GM04503 (cell line): ENCODE measurements at regions not wholly inside any gene's neighbourhood (a gene's known extent, or its start where the extent isn't known, plus 50 kb on each side); places are given as distances from the start of the nearest gene placed in this dataset.

Experiments
- DNase-seq: peaks from one replicate; pipeline ENCODE4 v3.0.0-alpha.2; 2012; ENCODE audit warnings: low read depth

- DNase-seq = no peak
These were observed 86.5 kb downstream of the MTRR start for GRCh38 chr5:7955476-7955875.

- DNase-seq = no peak
These were observed 88.4 kb downstream of the MTRR start for GRCh38 chr5:7957329-7957728.

DNA sequence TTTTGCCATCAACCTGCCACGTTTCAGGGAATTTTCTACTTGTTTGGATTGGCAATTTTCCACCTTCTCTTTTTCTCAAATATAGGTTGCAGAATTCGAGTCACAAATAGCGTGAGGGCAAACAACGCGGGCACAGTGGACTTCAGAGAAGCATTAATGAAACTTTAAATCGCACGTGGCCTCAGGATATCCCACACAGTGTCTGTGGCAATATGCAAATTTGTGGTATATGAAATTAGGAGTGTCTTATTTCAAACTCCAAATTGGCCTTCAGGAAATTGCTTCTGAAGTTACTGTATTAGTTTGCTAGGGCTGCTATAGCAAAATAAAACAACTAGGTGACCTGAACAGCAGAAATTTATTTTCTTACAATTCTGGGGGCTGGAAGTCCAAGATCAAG lies 91.2 kb downstream of the MTRR start:
- DNase-seq = no peak

GRCh38 chr5:7961540-7961939 lies 92.6 kb downstream of the MTRR start:
- no peak for DNase-seq

- DNase-seq = no peak
These were observed 101.9 kb downstream of the MTRR start for GRCh38 chr5:7970816-7971215.

DNA sequence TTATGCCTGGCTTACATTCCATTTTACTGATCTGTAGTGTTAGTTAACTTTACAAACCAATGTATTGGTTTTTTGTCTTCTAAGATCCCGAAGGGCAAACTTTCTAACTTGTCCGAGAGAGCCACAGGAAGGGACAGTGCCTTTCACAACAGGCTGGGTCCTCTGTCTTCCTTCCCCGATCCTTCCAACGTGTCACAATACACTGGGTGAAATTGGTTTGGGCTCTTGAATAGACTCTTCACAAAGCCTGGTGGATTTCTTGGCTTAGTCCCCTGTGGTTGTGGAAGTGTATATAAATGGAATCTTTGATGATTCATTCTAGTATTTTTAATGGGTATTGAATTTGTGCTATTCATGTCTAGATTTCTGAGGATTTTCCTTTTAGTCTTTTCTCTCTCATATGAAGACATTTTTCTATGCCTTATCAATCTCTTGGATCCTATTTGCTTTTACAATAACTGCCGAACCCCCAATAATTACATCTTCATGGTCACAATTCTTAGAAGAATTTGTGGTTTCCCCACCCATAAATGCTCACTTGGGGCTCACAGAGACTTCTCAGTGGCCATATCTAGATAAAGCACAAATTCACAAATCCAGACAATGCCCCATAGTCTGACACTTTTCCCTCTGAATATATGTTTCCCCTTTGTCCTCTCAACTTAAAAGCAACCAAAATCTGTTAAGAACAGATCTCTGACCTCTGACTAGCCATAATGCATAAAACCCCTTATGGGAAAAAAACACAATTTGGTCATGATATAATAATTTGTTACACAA lies 107.7 kb downstream of the MTRR start:
- no peak for DNase-seq

GRCh38 chr5:7978114-7978513 lies 109.2 kb downstream of the MTRR start:
- DNase-seq = no peak

DNA sequence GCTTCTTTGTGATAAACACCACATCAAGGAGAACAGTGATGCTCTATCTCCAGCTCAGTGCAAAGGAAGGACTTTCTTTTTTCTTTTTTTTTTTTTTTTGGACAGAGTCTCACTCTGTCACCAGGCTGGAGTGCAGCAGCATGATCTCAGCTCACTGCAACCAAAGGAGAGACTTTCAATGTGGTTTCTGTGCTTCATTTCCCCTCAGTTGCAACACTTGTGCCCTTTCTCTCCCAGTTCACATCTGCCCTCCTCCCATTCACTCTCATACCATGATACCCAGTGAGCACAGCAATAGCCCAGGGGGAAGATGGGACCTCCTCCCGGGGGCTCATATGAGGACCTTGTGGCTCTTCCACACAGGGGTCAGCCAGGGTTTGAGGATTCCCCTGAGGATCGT lies 110.0 kb downstream of the MTRR start:
- no peak for DNase-seq

GRCh38 chr5:7980881-7981280 lies 111.9 kb downstream of the MTRR start:
- DNase-seq = no peak

GRCh38 chr5:7983433-7983832 lies 114.5 kb downstream of the MTRR start:
- no peak for DNase-seq

DNA sequence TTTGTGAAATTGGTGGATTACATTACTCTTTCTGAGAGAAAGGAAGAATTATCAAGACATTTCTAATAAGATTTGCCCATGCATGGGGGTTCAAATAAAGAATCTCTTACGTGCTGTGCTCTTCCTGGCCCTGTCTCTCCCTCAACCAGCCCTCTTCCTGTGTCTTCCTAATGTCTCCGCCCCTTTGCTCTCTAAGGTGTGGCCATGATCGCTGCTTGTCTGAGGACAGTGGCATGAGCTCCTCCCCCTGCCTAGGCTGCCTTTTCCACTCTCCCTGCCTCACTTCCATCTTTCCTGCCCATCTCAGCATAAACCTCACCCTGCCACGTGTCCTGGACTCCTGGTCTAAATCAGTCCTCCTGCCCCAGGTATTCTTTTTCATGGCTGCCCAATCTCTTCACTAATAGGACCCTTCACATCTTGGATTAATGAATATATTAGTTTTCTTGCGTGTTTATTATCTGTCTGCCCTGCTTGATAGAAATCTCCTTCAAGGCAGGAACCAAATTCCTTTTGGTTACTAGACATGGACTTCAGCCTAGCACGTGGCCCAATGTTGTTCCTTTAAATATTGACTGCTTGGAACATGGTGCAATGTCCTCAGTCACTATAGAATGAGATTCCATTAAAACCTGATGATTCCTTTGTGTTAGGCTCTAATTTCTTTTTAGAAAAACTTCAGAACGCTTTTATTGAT lies 122.3 kb downstream of the MTRR start:
- DNase-seq = no peak

- DNase-seq = no peak
These were observed 126.8 kb downstream of the MTRR start for GRCh38 chr5:7995688-7996294.

GRCh38 chr5:8005416-8005815 lies 136.5 kb downstream of the MTRR start:
- no peak for DNase-seq

DNA sequence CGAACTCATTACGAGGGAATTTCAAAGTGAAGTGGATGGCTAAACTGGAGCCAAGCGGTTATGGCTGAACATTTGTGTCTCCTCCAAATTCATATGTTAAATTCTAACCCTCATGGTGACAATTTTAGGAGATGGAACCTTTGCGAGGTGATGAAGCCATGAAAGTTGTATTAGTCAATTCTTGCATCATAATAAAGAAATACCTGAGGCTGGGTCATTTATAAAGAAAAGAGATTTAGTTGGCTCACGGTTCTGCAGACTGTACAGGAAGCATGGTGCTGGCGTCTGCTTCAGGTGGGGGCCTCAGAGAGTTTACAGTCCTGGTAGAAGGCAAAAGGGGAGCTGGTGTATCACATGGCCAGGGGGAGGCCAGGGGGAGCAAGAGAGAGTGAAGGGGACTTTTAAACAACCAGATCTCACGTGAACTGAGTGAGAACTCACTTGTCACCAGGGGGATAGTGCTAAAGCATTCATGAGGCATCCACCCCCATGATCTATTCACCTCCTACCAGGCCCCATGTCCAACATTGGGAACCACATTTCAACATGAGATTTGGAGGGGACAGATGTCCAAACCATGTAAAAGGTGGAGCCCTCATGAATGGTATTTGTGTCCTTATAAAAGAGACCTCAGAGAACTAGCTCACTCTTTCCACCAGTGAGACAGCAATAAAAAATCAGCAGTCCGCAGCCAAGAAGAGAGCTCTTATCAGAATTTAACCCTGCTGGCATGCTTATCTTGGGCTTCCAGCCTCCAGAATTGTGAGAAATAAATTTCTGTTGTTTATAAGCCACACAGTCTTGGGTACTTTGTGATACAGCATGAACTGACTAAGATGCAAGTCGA lies 143.4 kb downstream of the MTRR start:
- no peak for DNase-seq

GRCh38 chr5:8013948-8014710 lies 145.2 kb downstream of the MTRR start:
- DNase-seq = no peak

GRCh38 chr5:8019719-8020218 lies 150.8 kb downstream of the MTRR start:
- no peak for DNase-seq

GRCh38 chr5:8020861-8021514 lies 152.0 kb downstream of the MTRR start:
- DNase-seq = no peak

- DNase-seq = no peak
These were observed 159.3 kb downstream of the MTRR start for GRCh38 chr5:8028243-8028642.

GRCh38 chr5:8033261-8033660 lies 164.3 kb downstream of the MTRR start:
- no peak for DNase-seq

DNA sequence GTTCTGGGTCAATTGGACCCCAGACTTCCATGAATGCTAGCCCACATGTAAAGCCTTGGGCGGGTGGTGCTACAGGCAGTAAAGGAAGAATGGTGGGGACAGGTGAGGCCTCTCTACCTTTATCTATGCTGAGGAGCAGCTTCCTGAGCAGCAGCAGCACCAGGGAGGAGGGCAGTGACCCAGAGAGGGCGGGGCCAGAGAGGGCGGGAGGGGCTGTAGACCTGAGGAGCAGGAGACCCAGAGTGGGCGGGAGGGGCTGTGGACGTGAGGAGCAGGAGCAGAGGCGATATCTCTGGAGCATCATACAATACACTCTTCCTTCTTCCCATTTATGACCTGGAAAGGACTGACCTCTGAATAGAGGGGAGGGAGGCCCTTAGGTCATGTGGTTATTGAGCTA lies 165.9 kb downstream of the MTRR start:
- no peak for DNase-seq

DNA sequence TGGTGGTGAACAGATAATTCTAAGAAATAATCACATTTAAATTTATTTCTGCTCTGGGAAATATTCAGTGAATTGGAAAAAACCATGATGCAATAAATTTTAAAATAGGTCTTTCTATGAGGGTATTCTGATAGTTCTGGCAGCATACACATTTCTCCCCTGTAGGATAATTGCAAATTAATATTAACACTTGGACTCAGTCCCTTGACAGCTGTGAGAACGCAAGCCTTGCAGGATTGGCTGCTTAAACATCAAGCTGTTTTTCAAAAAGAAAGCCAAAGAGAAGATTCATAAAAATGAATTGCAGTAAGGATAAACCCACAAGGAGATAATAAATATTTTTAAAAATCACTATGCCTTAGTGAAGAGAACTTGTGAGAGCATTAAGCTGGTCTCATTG lies 180.0 kb downstream of the MTRR start:
- no peak for DNase-seq
